ENCODE measurements at regions not wholly inside any gene's neighbourhood (a gene's known extent, or its start where the extent isn't known, plus 50 kb on each side); places are given as distances from the start of the nearest gene placed in this dataset.
"Not testable (repeated sequence)": the region's sequence is repeated elsewhere in the genome, so short reads cannot be mapped to it uniquely, and the experiment has no call there.

DNA sequence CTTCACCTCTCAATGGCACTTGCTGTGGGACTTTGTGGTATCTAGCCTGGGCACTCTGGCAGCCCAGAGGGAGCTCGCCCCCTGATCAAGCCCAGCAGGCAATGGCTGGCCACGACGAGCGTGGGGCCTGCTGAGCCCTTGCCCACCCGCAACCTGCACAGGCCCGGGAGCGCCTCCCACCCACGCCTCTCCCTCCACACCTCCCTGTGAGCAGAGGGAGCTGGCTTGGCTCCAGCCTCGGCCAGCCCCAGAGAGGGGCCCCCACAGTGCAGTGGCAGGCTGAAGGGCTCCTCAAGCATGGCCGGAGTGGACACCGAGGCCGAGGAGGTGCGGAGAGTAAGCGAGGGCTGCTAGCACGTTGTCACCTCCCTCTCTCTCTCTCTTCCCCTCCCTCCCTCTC is 595.8 kb downstream of the TRIML1 start:
- no peak overlapping the region for H3K9ac ChIP-seq (ENCODE audit: insufficient read depth, low read length)
- H3K9me3 ChIP-seq (ENCODE audit: control insufficient read depth, insufficient read depth, low read depth, low read length), result no peaks in the 10 kb centered on the region
- TF ChIP-seq EZH2 (IDR thresholded peaks at IDR 0.05; ENCODE audit: low read length, missing control alignments), result no peak
- TF ChIP-seq, protein P1, sequence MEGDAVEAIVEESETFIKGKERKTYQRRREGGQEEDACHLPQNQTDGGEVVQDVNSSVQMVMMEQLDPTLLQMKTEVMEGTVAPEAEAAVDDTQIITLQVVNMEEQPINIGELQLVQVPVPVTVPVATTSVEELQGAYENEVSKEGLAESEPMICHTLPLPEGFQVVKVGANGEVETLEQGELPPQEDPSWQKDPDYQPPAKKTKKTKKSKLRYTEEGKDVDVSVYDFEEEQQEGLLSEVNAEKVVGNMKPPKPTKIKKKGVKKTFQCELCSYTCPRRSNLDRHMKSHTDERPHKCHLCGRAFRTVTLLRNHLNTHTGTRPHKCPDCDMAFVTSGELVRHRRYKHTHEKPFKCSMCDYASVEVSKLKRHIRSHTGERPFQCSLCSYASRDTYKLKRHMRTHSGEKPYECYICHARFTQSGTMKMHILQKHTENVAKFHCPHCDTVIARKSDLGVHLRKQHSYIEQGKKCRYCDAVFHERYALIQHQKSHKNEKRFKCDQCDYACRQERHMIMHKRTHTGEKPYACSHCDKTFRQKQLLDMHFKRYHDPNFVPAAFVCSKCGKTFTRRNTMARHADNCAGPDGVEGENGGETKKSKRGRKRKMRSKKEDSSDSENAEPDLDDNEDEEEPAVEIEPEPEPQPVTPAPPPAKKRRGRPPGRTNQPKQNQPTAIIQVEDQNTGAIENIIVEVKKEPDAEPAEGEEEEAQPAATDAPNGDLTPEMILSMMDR (conservative IDR thresholded peaks at IDR 0.05 in 1 of 2, IDR thresholded peaks at IDR 0.05 in 1 of 2; ENCODE audit: low read depth in 1 of 2, low read length in 2 of 2), result no peak
- no peaks in the 10 kb centered on the region for H4K20me1 ChIP-seq (ENCODE audit: control insufficient read depth, extremely low read depth, insufficient read depth, low read length)
- DNase-seq (ENCODE audit: low read depth in 2 of 2), result no peak
- no peaks in the 10 kb centered on the region for H3K36me3 ChIP-seq (ENCODE audit: control insufficient read depth, insufficient read depth, low read length)
- no peak overlapping the region for H3K27ac ChIP-seq (ENCODE audit: insufficient read depth, low read length)
- H3K27me3 ChIP-seq (ENCODE audit: control insufficient read depth, insufficient read depth, low read length), result no peaks in the 10 kb centered on the region
- H3K4me3 ChIP-seq (replicated peaks in 1 of 4; ENCODE audit: control extremely low read depth in 1 of 4, insufficient read depth in 1 of 4, low read depth in 3 of 4, low read length in 4 of 4), result no peak overlapping the region
- H2AFZ ChIP-seq (ENCODE audit: low read length), result no peak overlapping the region
- H3K4me1 ChIP-seq (ENCODE audit: control insufficient read depth, extremely low read depth, insufficient read depth, low read length), result no peaks in the 10 kb centered on the region
- H3K4me2 ChIP-seq (ENCODE audit: extremely low read depth, insufficient read depth, low read length), result no peak overlapping the region
- no peaks in the 10 kb centered on the region for H3K79me2 ChIP-seq (ENCODE audit: control insufficient read depth, insufficient read depth, low read length)

GRCh38 chr4:188737251-188738002 is 598.2 kb downstream of the TRIML1 start:
- no peaks in the 10 kb centered on the region for H3K36me3 ChIP-seq (ENCODE audit: control insufficient read depth, insufficient read depth, low read length)
- H3K4me2 ChIP-seq (ENCODE audit: extremely low read depth, insufficient read depth, low read length), result no peak overlapping the region
- H3K27me3 ChIP-seq (ENCODE audit: control insufficient read depth, insufficient read depth, low read length), result no peaks in the 10 kb centered on the region
- no peaks in the 10 kb centered on the region for H3K79me2 ChIP-seq (ENCODE audit: control insufficient read depth, insufficient read depth, low read length)
- no peak overlapping the region for H2AFZ ChIP-seq (ENCODE audit: low read length)
- no peak overlapping the region for H3K4me3 ChIP-seq (replicated peaks in 1 of 4; ENCODE audit: control extremely low read depth in 1 of 4, insufficient read depth in 1 of 4, low read depth in 3 of 4, low read length in 4 of 4)
- TF ChIP-seq, protein P1 (conservative IDR thresholded peaks at IDR 0.05 in 1 of 2, IDR thresholded peaks at IDR 0.05 in 1 of 2; ENCODE audit: low read depth in 1 of 2, low read length in 2 of 2), result no peak
- no peak overlapping the region for H3K27ac ChIP-seq (ENCODE audit: insufficient read depth, low read length)
- no peaks in the 10 kb centered on the region for H3K9me3 ChIP-seq (ENCODE audit: control insufficient read depth, insufficient read depth, low read depth, low read length)
- no peaks in the 10 kb centered on the region for H4K20me1 ChIP-seq (ENCODE audit: control insufficient read depth, extremely low read depth, insufficient read depth, low read length)
- H3K4me1 ChIP-seq (ENCODE audit: control insufficient read depth, extremely low read depth, insufficient read depth, low read length), result no peaks in the 10 kb centered on the region
- H3K9ac ChIP-seq (ENCODE audit: insufficient read depth, low read length), result no peak overlapping the region
- DNase-seq (ENCODE audit: low read depth in 2 of 2), result no peak

GRCh38 chr4:188738290-188738689 is 599.0 kb downstream of the TRIML1 start:
- H2AFZ ChIP-seq (ENCODE audit: low read length); H3K9me3 ChIP-seq (ENCODE audit: control insufficient read depth, insufficient read depth, low read depth, low read length); H3K79me2 ChIP-seq (ENCODE audit: control insufficient read depth, insufficient read depth, low read length); H3K27ac ChIP-seq (ENCODE audit: insufficient read depth, low read length); H3K4me1 ChIP-seq (ENCODE audit: control insufficient read depth, extremely low read depth, insufficient read depth, low read length); H3K36me3 ChIP-seq (ENCODE audit: control insufficient read depth, insufficient read depth, low read length); H3K4me2 ChIP-seq (ENCODE audit: extremely low read depth, insufficient read depth, low read length); H4K20me1 ChIP-seq (ENCODE audit: control insufficient read depth, extremely low read depth, insufficient read depth, low read length); H3K27me3 ChIP-seq (ENCODE audit: control insufficient read depth, insufficient read depth, low read length): not testable (repeated sequence)
- Histone ChIP-seq H3K9ac (ENCODE audit: insufficient read depth, low read length) (peak overlapping the region; percentile 37), H3K4me3 (replicated peaks in 1 of 4; ENCODE audit: control extremely low read depth in 1 of 4, insufficient read depth in 1 of 4, low read depth in 3 of 4, low read length in 4 of 4) (peak overlapping the region in 2 of 4 experiments; percentile 52 to 55)
- DNase-seq (ENCODE audit: low read depth in 2 of 2), result peak; percentile 2

DNA sequence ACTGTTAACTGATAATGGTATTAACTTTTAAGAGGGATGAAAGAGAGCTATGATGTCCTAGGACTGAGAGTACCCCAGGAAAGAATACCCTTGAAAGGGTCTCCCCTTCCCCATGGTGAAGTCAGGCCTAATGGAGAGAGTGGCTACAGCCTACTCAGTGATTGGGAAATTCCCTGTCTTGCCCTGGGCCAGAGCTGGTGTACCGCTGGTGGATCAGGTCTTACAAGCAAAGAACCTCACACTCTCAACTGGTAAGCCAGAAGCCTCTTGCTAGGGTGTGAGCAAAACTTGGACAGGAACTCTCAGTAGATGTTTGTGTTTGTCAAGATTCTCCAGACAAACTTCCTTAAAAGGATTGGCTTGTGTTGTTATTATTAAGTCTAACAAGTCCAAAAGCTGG is 600.9 kb downstream of the TRIML1 start:
- H3K9me3 ChIP-seq (ENCODE audit: control insufficient read depth, insufficient read depth, low read depth, low read length); H3K4me1 ChIP-seq (ENCODE audit: control insufficient read depth, extremely low read depth, insufficient read depth, low read length); H4K20me1 ChIP-seq (ENCODE audit: control insufficient read depth, extremely low read depth, insufficient read depth, low read length); H3K9ac ChIP-seq (ENCODE audit: insufficient read depth, low read length); H3K27me3 ChIP-seq (ENCODE audit: control insufficient read depth, insufficient read depth, low read length); H3K4me2 ChIP-seq (ENCODE audit: extremely low read depth, insufficient read depth, low read length); H3K4me3 ChIP-seq (replicated peaks in 1 of 4; ENCODE audit: control extremely low read depth in 1 of 4, insufficient read depth in 1 of 4, low read depth in 3 of 4, low read length in 4 of 4); H3K27ac ChIP-seq (ENCODE audit: insufficient read depth, low read length); DNase-seq (ENCODE audit: low read depth in 2 of 2); H3K79me2 ChIP-seq (ENCODE audit: control insufficient read depth, insufficient read depth, low read length); H3K36me3 ChIP-seq (ENCODE audit: control insufficient read depth, insufficient read depth, low read length); H2AFZ ChIP-seq (ENCODE audit: low read length): not testable (repeated sequence)

- H3K4me1 ChIP-seq (ENCODE audit: control insufficient read depth, extremely low read depth, insufficient read depth, low read length); H3K9me3 ChIP-seq (ENCODE audit: control insufficient read depth, insufficient read depth, low read depth, low read length); H4K20me1 ChIP-seq (ENCODE audit: control insufficient read depth, extremely low read depth, insufficient read depth, low read length); H3K27ac ChIP-seq (ENCODE audit: insufficient read depth, low read length); H3K79me2 ChIP-seq (ENCODE audit: control insufficient read depth, insufficient read depth, low read length); H3K36me3 ChIP-seq (ENCODE audit: control insufficient read depth, insufficient read depth, low read length); DNase-seq (ENCODE audit: low read depth in 2 of 2); H3K27me3 ChIP-seq (ENCODE audit: control insufficient read depth, insufficient read depth, low read length); H2AFZ ChIP-seq (ENCODE audit: low read length); H3K4me2 ChIP-seq (ENCODE audit: extremely low read depth, insufficient read depth, low read length); H3K9ac ChIP-seq (ENCODE audit: insufficient read depth, low read length); H3K4me3 ChIP-seq (replicated peaks in 1 of 4; ENCODE audit: control extremely low read depth in 1 of 4, insufficient read depth in 1 of 4, low read depth in 3 of 4, low read length in 4 of 4): not testable (repeated sequence)
These were observed 601.5 kb downstream of the TRIML1 start for GRCh38 chr4:188740791-188741190.

Measured in fibroblast of lung (primary cell).